HepG2 (cell line): ENCODE measurements at regions not wholly inside any gene's neighbourhood (a gene's known extent, or its start where the extent isn't known, plus 50 kb on each side); places are given as distances from the start of the nearest gene placed in this dataset.
"Not testable (repeated sequence)": the region's sequence is repeated elsewhere in the genome, so short reads cannot be mapped to it uniquely, and the experiment has no call there.

ENCODE experiments used
- CBX2 ChIP-seq, 2 experiments: fragments of 200-600 bp in 1 of 2; sonication (generic); formaldehyde crosslinking in 1 of 2; IDR thresholded peaks; 2 replicates each; pipeline versions ENCODE4 v1.7.0 to v1.8.1; 2018 to 2022; ENCODE audit warnings: low read depth in 2 of 2, low read length in 1 of 2, mild to moderate bottlenecking in 1 of 2, missing genetic modification reagents in 1 of 2
- NR2F6 ChIP-seq, 2 experiments: IDR thresholded peaks; 2 replicates each; pipeline ENCODE4 v1.6.1; 2016; ENCODE audit warnings: antibody characterized with exemption in 1 of 2, mild to moderate bottlenecking in 1 of 2
- POLR2AphosphoS2 ChIP-seq: IDR thresholded peaks from 2 replicates; pipeline ENCODE4 v1.6.1; 2011; ENCODE audit warnings: low read depth, low read length, improper control_type of control experiment
- POLR2AphosphoS5 ChIP-seq: IDR thresholded peaks from 2 replicates; pipeline ENCODE4 v1.6.1; 2012; ENCODE audit warnings: low read depth, low read length
- ZBTB43 ChIP-seq: sonication (generic); formaldehyde crosslinking; conservative IDR thresholded peaks from 2 replicates; pipeline ENCODE4 v1.4.0; 2020; ENCODE audit warnings: missing genetic modification reagents

- not testable (repeated sequence) for TF ChIP-seq POLR2AphosphoS5; NR2F6 (IDR thresholded peaks at IDR 0.05); NR2F6 (CRISPR knock-in tag; IDR thresholded peaks at IDR 0.05); CBX2 (IDR thresholded peaks at IDR 0.05; ENCODE audit: low read depth, low read length); CBX2 (CRISPR knock-in tag; IDR thresholded peaks at IDR 0.05; ENCODE audit: low read depth); ZBTB43 (CRISPR knock-in tag); POLR2AphosphoS2
These were observed 228.3 kb downstream of the TSPY10 start for GRCh38 chrY:9755975-9756374.
